Peyer's patch (tissue), 4 donors: ENCODE measurements at regions not wholly inside any gene's neighbourhood (a gene's known extent, or its start where the extent isn't known, plus 50 kb on each side); places are given as distances from the start of the nearest gene placed in this dataset.
"Not testable (repeated sequence)": the region's sequence is repeated elsewhere in the genome, so short reads cannot be mapped to it uniquely, and the experiment has no call there.

ENCODE experiments used
- POLR2A ChIP-seq, 2 donors: fragments of 450-650 bp; IDR thresholded peaks; one replicate each; pipeline ENCODE4 v1.5.1; 2017; ENCODE audit warnings: antibody characterized with exemption in 2 of 2, mild to moderate bottlenecking in 2 of 2, moderate library complexity in 2 of 2
- TF ChIP-seq, protein P1 (sequence below), 6 experiments: fragments of 450-650 bp in 4 of 6; fragments of 200-600 bp in 2 of 6; sonication (generic) in 1 of 6; IDR thresholded peaks; one replicate each; pipeline ENCODE4 v1.5.1; 2017 to 2019; ENCODE audit warnings: antibody characterized with exemption in 6 of 6, mild to moderate bottlenecking in 3 of 6, moderate library complexity in 1 of 6

DNA sequence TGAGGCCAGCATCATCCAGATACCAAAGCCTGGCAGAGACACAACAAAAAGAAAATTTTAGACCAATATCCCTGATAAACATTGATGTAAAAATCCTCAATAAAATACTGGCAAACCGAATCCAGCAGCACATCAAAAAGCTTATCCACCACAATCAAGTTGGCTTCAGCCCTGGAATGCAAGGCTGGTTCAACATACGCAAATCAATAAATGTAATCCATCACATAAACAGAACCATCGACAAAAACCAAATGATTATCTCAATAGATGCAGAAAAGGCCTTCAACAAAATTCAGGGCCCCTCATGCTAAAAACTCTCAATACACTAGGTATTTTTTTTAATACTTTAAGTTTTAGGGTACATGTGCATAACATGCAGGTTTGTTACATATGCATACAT lies 74.1 kb downstream of the ELAPOR2 start:
- TF ChIP-seq, protein P1, sequence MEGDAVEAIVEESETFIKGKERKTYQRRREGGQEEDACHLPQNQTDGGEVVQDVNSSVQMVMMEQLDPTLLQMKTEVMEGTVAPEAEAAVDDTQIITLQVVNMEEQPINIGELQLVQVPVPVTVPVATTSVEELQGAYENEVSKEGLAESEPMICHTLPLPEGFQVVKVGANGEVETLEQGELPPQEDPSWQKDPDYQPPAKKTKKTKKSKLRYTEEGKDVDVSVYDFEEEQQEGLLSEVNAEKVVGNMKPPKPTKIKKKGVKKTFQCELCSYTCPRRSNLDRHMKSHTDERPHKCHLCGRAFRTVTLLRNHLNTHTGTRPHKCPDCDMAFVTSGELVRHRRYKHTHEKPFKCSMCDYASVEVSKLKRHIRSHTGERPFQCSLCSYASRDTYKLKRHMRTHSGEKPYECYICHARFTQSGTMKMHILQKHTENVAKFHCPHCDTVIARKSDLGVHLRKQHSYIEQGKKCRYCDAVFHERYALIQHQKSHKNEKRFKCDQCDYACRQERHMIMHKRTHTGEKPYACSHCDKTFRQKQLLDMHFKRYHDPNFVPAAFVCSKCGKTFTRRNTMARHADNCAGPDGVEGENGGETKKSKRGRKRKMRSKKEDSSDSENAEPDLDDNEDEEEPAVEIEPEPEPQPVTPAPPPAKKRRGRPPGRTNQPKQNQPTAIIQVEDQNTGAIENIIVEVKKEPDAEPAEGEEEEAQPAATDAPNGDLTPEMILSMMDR (IDR thresholded peaks at IDR 0.05): not testable (repeated sequence)
- TF ChIP-seq POLR2A (IDR thresholded peaks at IDR 0.05): not testable (repeated sequence)
